Middle frontal gyrus (tissue), 1 donor: ENCODE measurements at regions not wholly inside any gene's neighbourhood (a gene's known extent, or its start where the extent isn't known, plus 50 kb on each side); places are given as distances from the start of the nearest gene placed in this dataset.
"Not testable (repeated sequence)": the region's sequence is repeated elsewhere in the genome, so short reads cannot be mapped to it uniquely, and the experiment has no call there.

Experiments used
- DNase-seq: peaks from one replicate; pipeline ENCODE4 v3.0.0-alpha.2; 2015; ENCODE audit warnings: low spot score; ENCODE audit errors: extremely low spot score

- DNase-seq = no peak
These were observed 603.9 kb upstream of the B3GAT1 start for GRCh38 chr11:135015966-135016365.

DNA sequence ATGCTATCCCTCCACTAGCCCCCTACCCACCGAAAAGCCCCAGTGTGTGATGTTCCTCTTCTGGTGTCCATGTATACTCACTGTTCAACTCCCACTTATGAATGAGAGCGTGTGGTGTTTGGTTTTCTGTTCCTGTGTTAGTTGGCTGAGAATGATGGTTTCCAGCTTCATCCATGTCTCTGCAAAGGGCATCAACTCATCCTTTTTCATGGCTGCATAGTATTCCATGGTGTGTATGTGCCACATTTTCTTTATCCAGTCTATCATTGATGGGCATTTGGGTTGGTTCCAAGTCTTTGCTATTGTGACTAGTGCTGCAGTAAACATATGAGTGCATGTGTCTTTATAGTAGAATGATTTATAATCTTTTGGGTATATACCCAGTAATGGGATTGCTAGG is 599.3 kb upstream of the B3GAT1 start:
- DNase-seq = not testable (repeated sequence)

- no peak for DNase-seq
These were observed 597.1 kb upstream of the B3GAT1 start for GRCh38 chr11:135009125-135009524.

DNA sequence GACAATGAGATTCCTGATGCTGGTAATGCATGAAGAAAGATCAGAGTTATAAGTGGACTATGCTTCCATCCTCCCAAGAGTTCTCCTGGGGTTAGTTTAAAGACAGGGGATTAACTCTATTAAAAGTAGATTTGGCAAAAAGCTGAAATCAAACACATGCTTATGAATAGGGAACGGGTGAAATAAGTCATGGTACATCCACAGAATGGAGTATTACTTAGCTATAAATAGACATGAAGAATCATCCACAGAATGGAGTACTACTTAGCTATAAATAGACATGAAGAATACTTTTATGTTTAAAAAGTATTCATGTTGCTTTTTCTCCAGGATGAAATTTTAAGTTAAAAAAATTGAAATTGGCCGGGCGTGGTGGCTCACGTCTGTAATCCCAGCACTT is 596.4 kb upstream of the B3GAT1 start:
- no peak for DNase-seq

- peak; percentile 47 for DNase-seq
These were observed 596.0 kb upstream of the B3GAT1 start for GRCh38 chr11:135008001-135008405.

GRCh38 chr11:135006800-135007199 is 594.8 kb upstream of the B3GAT1 start:
- peak; percentile 44 for DNase-seq

DNA sequence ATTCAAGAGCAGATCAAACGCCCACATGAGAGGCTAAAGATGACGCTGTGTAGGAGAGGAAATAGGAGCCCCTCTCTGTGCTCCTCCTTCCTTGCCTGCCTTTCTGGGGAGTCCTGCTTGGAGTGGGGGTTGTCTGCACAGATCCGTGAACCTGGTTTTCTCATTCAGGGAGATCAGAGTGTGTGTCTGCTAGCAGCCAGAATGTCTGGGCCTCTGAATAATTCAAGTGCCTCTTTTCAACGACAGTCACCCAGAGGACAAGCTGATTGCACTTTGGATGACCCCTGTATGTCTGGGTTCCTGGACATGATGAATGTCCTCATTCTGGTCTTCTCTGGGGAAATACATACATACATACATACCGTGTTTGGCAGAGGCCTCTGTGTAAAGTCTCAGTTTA is 592.5 kb upstream of the B3GAT1 start:
- DNase-seq = no peak

GRCh38 chr11:135002236-135002635 is 590.2 kb upstream of the B3GAT1 start:
- DNase-seq = no peak

DNA sequence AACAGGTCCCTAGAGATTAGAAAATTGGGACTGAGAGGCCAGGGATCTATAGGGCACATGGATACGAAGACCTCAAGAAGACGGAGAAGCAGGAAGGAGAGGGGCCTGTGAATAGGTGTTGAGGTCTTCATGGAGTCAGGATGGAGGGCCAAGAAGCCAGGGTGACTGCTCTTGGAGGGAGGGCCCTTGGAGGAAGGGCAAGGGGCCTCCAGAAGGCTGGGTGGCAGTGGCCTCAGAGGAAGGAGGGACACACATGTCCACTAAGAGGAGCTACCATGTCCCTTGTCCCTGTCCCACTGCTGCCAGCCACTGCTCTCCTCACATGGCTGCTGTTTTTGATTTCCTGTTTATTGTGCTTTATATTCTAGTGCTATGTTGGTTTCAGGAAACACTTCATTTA is 589.5 kb upstream of the B3GAT1 start:
- DNase-seq = no peak

DNA sequence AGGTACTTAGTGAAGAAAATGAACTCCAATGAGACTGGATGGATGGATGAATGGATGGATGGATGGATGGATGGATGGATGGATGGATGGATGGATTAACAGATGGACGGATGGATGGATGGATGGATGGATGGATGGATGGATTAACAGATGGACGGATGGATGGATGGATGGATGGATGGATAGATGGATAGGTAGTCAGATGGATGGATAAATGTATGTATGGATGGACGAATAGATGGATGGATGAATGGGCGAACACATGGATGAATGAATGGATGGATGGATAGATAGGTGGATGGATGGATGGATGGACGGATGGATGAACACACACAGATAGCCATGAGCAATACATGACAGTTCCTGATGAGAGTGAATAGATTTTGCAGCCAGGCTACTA is 589.0 kb upstream of the B3GAT1 start:
- not testable (repeated sequence) for DNase-seq

DNA sequence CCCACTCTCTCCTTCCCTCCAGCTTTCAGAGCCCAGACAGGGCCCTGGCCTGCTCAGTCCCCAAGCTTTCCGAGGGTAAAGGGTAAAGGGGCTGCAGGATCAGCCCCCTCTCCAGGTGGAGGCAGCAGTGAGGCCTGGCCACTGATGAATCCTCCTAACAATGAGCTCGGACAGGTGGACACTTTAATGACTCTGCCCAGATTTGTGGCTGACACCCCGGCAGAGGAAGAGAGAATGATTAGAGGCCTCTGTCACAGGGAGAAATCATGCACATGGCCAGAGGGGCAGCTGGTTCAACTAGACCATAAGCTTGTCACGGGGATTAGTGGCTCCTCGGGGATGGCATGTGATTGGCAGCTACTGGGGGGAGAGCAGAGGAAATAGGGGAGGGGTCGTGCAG is 587.5 kb upstream of the B3GAT1 start:
- DNase-seq = no peak

- DNase-seq = no peak
These were observed 585.7 kb upstream of the B3GAT1 start for GRCh38 chr11:134997652-134998320.

DNA sequence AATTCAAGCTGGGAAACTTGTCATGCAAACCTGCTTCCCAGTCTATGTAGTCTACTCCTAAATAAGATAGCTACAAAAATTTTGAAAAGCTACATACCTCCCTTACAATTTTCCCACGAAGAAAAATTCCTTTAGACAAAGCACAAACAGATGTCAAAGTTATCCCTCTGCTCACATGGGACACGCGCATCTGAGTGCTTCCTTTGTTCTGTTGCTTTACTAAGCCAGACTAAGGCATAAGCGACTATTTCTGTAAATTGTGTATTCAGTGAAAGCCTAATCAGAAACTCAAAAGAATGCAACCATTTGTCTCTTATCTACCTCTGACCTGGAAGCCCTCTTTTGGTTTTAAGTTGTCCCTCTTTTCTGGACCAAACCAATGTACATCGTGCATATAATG is 583.7 kb upstream of the B3GAT1 start:
- no peak for DNase-seq

GRCh38 chr11:134994431-134994830 is 582.4 kb upstream of the B3GAT1 start:
- DNase-seq = no peak

DNA sequence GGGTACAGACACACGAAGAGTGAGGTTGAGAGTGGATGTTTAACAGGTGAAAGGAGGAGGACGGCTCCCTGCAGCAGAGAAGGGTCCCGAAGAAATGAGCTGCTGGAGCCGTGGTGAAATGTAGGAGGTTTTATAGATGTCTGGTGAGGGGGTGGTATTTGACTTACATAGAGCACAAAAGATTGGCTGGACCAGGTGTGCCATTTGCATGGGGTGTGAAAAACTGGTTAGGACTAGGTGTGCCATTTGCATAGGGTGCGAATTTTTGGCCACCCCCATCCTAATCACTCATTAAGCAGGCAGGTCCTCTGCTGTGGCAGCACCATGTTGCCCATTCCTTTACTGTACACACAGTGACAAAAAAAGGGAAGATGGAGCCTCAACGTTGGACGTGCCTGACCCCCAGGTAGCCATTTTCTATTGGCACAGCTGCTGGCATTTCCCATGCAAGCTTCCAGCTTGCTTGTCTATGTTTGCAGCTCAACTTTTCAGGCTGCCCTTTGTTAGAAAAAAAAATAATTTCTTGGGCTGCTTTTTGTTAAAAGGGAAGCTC is 581.7 kb upstream of the B3GAT1 start:
- no peak for DNase-seq

DNA sequence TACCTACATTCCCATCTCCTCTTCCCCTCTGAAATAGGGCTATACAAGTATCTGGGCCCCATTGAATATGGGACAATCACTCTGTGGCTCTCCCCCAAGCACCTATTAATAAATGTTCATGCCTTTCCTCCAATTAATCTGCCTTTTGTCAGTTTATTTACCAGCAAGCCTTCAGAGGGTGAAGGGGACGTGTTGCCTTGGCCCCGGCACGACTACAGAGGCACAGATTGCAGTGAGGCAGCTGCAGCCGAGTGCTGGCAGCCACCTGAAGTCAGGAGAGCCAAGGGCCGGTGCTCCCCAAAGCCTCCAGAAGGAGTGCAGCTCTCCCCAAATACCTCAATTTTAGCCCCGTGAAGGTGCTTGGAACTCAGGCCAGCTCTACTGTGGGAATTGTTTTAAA is 580.9 kb upstream of the B3GAT1 start:
- DNase-seq = no peak

DNA sequence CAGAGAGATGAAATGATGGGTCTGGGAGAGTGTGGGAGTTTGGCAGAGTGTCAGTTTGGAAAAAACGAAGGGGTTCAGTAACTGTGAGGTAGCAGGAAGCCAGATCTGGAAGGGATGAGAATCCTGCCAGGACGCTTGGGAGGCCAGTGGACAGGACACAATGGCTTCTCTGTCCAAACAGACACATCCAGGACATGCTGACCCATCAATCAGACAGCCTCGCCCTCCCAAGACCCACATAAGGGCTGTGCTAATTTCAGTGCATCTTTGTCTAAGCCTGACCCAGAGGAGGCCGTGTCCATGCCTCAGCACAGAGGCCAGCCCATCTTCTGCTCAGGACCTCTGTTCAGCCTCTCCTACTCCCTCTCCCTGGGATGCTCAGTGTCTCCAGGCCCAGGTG is 576.5 kb upstream of the B3GAT1 start:
- DNase-seq = no peak

GRCh38 chr11:134987822-134988221 is 575.8 kb upstream of the B3GAT1 start:
- no peak for DNase-seq

DNA sequence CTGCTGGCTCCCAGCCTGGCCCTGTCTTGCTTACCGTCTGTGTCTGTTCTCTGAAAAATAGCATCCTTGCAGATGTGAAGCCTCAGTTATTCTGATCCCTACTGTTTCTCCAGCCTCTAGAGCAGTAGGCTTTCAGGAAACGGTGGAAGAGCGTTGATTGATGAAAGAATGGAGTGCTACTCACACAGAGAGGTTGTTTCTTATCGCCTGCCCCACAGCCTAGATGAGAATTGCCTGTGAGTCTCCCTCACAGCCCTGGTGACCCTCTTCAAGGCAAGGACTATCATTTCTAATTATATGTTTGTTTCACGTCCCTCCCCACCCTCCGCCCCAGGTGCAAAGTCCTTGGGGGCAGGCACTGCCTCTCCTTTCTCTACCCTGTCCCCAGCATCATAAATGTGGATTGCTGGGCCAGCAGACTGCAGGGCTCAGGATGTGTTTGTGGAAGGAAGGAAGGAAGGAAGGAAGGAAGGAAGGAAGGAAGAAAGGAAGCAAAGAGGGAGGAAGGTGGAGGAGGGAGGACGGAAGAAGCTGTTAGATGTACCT is 575.3 kb upstream of the B3GAT1 start:
- no peak for DNase-seq

DNA sequence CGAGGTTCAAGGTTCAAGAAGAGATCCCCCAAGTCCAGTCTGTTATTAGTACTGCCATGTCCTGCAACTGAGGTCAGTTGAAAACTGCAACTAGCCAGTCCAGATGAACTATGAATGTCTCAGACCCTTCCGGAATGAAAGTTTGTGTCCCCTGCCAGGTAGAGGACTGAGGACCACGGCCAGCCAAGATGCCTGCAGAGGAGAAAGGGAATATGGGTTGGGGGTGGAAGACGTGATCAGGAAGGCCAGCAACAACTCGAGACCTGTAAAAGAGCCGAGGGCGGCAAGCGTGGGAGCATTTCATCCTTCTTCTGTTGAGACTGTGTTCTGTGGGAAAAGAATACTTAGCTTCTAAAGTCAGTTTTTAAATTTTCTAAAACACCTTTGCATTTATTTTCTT is 572.4 kb upstream of the B3GAT1 start:
- no peak for DNase-seq

GRCh38 chr11:134982432-134982831 is 570.4 kb upstream of the B3GAT1 start:
- not testable (repeated sequence) for DNase-seq

DNA sequence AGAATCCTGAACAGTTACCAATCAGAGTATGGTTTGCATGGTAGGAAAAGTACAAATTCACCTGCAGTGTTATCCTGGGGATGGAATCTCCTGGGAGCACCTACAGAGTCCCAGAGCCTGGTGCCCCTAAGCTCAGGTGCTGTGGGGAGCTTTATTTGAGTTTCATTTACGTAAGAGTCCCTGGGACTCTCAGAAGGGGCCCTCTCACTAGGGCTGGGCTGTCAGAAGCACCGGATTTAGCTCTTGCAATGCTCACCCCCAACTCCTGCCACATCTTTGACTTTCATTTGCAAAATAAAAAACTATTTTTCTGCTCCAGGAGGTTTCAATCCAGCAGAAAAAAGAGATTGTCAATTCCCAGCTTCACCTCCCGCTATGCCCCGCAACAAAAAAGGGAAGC is 569.8 kb upstream of the B3GAT1 start:
- no peak for DNase-seq
